NB4 (cell line): ENCODE measurements at regions not wholly inside any gene's neighbourhood (a gene's known extent, or its start where the extent isn't known, plus 50 kb on each side); places are given as distances from the start of the nearest gene placed in this dataset.

Source experiments
- MYC ChIP-seq: IDR thresholded peaks from 2 replicates; pipeline ENCODE4 v1.6.1; 2011; ENCODE audit warnings: low read depth, low read length
- POLR2A ChIP-seq: IDR thresholded peaks from 2 replicates; pipeline ENCODE4 v1.6.1; 2011; ENCODE audit warnings: mild to moderate bottlenecking; ENCODE audit not compliant: insufficient read length; ENCODE audit errors: extremely low read depth
- TF ChIP-seq, protein P1 (sequence below): IDR thresholded peaks from one replicate; pipeline ENCODE4 v1.5.1; 2012; ENCODE audit warnings: low read depth, low read length
- TF ChIP-seq, protein P2 (sequence below): IDR thresholded peaks from 2 replicates; pipeline ENCODE4 v1.6.1; 2011; ENCODE audit warnings: low read depth, low read length

DNA sequence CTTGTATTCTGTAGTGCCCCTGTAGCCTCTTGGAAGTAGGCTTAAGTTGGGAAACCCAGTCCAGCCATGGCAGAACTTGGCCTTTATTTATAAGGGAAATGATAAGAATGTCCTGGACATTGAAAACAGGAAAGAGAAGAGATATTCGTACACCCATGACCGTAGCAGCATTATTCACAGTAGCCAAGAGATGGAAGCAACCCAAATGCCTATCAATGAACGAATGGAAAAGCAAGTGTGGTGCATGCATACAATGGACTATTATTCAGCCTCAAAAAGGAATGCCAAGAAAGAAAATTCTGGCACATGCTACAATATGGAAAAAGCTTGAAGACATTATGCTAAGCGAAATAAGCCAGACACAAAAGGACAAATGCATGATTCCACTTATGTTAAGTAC lies 315.3 kb downstream of the CXCL12 start:
- TF ChIP-seq, protein P1, sequence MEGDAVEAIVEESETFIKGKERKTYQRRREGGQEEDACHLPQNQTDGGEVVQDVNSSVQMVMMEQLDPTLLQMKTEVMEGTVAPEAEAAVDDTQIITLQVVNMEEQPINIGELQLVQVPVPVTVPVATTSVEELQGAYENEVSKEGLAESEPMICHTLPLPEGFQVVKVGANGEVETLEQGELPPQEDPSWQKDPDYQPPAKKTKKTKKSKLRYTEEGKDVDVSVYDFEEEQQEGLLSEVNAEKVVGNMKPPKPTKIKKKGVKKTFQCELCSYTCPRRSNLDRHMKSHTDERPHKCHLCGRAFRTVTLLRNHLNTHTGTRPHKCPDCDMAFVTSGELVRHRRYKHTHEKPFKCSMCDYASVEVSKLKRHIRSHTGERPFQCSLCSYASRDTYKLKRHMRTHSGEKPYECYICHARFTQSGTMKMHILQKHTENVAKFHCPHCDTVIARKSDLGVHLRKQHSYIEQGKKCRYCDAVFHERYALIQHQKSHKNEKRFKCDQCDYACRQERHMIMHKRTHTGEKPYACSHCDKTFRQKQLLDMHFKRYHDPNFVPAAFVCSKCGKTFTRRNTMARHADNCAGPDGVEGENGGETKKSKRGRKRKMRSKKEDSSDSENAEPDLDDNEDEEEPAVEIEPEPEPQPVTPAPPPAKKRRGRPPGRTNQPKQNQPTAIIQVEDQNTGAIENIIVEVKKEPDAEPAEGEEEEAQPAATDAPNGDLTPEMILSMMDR, result no peak
- TF ChIP-seq, protein P2, sequence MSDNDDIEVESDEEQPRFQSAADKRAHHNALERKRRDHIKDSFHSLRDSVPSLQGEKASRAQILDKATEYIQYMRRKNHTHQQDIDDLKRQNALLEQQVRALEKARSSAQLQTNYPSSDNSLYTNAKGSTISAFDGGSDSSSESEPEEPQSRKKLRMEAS, result no peak
- TF ChIP-seq POLR2A (no peak), MYC (no peak)
